Right cardiac atrium (tissue), 5 donors: ENCODE measurements at regions not wholly inside any gene's neighbourhood (a gene's known extent, or its start where the extent isn't known, plus 50 kb on each side); places are given as distances from the start of the nearest gene placed in this dataset.

ENCODE experiments used
- ATAC-seq, 2 donors: fragments of 200-7000 bp; cut with Tn5 transposase; one replicate each; pipeline versions ENCODE4 v1.8.0 to v1.9.1; 2020; ENCODE audit warnings: moderate library complexity in 2 of 2, mild to moderate bottlenecking in 1 of 2
- DNase-seq, 3 donors: peaks; one replicate each; pipeline ENCODE4 v3.0.0-alpha.2; 2020
- H3K27ac ChIP-seq: one replicate; pipeline ENCODE4 v1.5.1; 2013; ENCODE audit warnings: mild to moderate bottlenecking, low read length, control low read depth, moderate library complexity
- H3K27me3 ChIP-seq: one replicate; pipeline ENCODE4 v1.6.1; 2013; ENCODE audit not compliant: control insufficient read depth, insufficient read depth
- H3K4me1 ChIP-seq: one replicate; pipeline ENCODE4 v1.6.1; 2013; ENCODE audit warnings: low read length; ENCODE audit not compliant: control insufficient read depth, insufficient read depth
- H3K4me3 ChIP-seq: one replicate; pipeline ENCODE4 v1.5.1; 2013; ENCODE audit warnings: low read length, control low read depth
- H3K9me3 ChIP-seq: one replicate; pipeline ENCODE4 v1.6.1; 2013; ENCODE audit warnings: low read length; ENCODE audit not compliant: control insufficient read depth
- WGBS: extraction: QIAGEN DNeasy Blood & Tissue Kit; methylation state at CpG from one replicate; pipeline ENCODE4 v1.1.7; 2013; 5-methylcytosine and 5-hydroxymethylcytosine counted together
- intact Hi-C, 4 donors: fragments of 100-400 bp; cut with DNase I; formaldehyde crosslinking; loops; one replicate each; pipeline versions ENCODE4 v1.11.0 to v1.14.0; 2022 to 2023
- donor health status: healthy with polysubstance abuse.
- donor health status: DM: no; HTN: yes; CAD: no.
- donor health status: DM: no; HTN: no; CAD: no.
- donor health status: DM: no; HTN: yes; CAD: no; lungs with severe emphysema.
- donor health status: DM: yes; HTN: yes; CAD: no.

GRCh38 chr20:48094944-48095343 is 309.7 kb upstream of the SULF2 start:
- intact Hi-C loops: no loop called here
- Histone ChIP-seq H3K27ac (no peak overlapping the region), H3K4me3 (no peak overlapping the region), H3K9me3 (no peaks in the 10 kb centered on the region), H3K27me3 (no peaks in the 10 kb centered on the region), H3K4me1 (no peaks in the 10 kb centered on the region)
- DNase-seq: no peak
- WGBS: 90% methylated on average over 7 of the region's 7 CpGs
- ATAC-seq: no peak

DNA sequence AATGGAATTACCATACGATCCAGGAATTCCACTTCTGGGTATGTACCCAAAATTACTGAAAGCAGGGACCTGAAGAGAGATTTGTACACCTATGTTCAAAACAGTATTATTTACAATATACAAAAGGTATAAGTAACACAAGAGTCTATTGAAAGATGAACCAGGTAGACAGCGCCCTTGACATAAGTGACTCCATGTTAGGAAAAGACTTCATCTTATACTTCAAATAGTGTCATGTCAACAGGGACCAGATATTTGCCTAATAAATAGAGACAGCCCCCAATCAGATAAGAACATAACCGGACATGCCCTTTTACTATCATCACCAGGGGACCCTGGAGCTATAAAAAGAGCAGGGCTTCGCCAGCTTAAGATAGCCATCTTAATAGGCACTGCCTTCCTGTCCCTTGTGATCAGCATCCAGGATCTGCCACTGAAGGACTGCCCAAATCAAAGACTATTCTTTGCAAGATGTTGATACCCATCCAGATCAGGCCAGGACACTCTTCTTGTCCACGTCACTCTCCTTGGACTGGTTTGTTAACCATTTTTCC is 309.0 kb upstream of the SULF2 start:
- H3K4me3 ChIP-seq: no peak overlapping the region
- intact Hi-C loops: no loop called here
- H3K27me3 ChIP-seq: no peaks in the 10 kb centered on the region
- DNase-seq: no peak
- no peaks in the 10 kb centered on the region for H3K9me3 ChIP-seq
- no peak for ATAC-seq
- no peak overlapping the region for H3K27ac ChIP-seq
- WGBS: 79% methylated on average over 5 of the region's 5 CpGs
- H3K4me1 ChIP-seq: no peaks in the 10 kb centered on the region

GRCh38 chr20:48092596-48093280 is 307.5 kb upstream of the SULF2 start:
- Histone ChIP-seq H3K27ac (no peak overlapping the region), H3K27me3 (no peaks in the 10 kb centered on the region), H3K4me1 (no peaks in the 10 kb centered on the region), H3K4me3 (no peak overlapping the region), H3K9me3 (no peaks in the 10 kb centered on the region)
- intact Hi-C loops: no loop called here
- WGBS: 67% methylated on average over 12 of the region's 12 CpGs
- ATAC-seq (no peak), DNase-seq (no peak)

- Histone ChIP-seq H3K27me3 (no peaks in the 10 kb centered on the region), H3K4me3 (no peak overlapping the region), H3K27ac (no peak overlapping the region), H3K9me3 (no peaks in the 10 kb centered on the region), H3K4me1 (no peaks in the 10 kb centered on the region)
- ATAC-seq: no peak
- intact Hi-C loops: no loop called here
- 82% methylated on average over 7 of the region's 7 CpGs for WGBS
- DNase-seq: no peak
Observed at GRCh38 chr20:48090784-48091183, 305.5 kb upstream of the SULF2 start.

DNA sequence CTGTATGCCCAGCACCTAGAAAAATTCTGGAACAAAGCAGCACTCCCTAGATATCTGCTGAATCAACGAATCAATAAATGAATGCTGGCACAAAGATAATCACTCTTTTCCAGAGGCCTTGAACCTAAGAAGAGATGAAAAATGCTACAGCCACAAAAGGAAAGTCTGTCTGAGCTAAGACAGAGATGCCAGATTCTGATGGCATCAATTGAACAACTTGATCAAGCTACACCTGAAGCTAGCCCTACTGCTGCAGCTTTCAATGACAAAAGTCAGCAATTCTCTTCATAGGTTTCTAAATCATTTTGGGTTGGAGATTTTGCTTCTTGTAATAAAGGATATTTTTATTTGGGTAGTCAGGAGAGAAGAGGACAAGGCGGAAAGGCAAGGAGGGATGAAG is 305.0 kb upstream of the SULF2 start:
- H3K9me3 ChIP-seq: no peaks in the 10 kb centered on the region
- intact Hi-C loops: no loop called here
- no peak overlapping the region for H3K4me3 ChIP-seq
- 94% methylated on average over 2 of the region's 2 CpGs for WGBS
- ATAC-seq (no peak), DNase-seq (no peak)
- H3K27me3 ChIP-seq: no peaks in the 10 kb centered on the region
- no peak overlapping the region for H3K27ac ChIP-seq
- H3K4me1 ChIP-seq: no peaks in the 10 kb centered on the region

DNA sequence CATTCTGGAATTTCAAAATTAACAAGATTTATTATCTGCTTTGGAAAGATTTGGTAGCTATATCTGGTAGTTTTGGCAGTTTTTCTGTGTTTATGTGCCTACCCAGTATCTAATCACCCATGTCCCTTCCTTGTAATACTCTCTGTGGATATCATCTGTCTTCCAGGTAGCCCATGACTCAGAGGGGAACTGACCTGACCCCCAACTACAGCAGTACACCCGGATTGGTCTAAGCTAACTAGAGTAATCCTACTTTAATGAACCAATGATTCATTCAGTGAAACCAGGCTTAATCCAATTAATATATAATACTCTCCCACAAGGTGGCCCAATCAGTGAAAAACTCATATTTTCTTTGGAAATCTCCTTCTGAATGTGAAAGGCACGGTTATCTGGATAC is 295.3 kb upstream of the SULF2 start:
- H3K27ac ChIP-seq: no peak overlapping the region
- no peaks in the 10 kb centered on the region for H3K4me1 ChIP-seq
- ATAC-seq: no peak
- no peak overlapping the region for H3K4me3 ChIP-seq
- no peak for DNase-seq
- H3K27me3 ChIP-seq: no peaks in the 10 kb centered on the region
- no peaks in the 10 kb centered on the region for H3K9me3 ChIP-seq
- intact Hi-C loops: no loop called here
- WGBS: 74% methylated on average over 2 of the region's 2 CpGs

DNA sequence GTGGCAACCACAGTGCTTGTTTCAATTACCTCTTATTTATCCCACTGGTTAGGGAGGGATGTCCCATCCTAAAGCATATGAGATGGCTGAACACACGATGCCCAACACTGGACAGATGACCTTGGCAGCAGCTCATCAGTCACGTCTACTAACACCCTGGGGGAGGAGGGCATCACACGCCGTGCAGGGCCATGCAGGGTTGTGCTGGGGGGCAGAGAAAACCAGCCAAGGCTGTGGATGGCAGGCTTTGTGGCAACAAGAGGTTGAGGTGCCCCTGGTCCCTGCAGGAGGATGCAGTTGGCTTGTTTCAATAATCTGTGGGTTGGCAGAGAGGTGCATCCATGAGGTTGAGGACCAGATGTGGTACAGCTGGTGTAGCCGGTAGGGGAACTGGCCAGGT is 293.7 kb upstream of the SULF2 start:
- no peaks in the 10 kb centered on the region for H3K27me3 ChIP-seq
- 79% methylated on average over 5 of the region's 5 CpGs for WGBS
- no peak for ATAC-seq
- no peak for DNase-seq
- H3K4me3 ChIP-seq: no peak overlapping the region
- H3K9me3 ChIP-seq: no peaks in the 10 kb centered on the region
- intact Hi-C loops: no loop called here
- no peak overlapping the region for H3K27ac ChIP-seq
- H3K4me1 ChIP-seq: no peaks in the 10 kb centered on the region

DNA sequence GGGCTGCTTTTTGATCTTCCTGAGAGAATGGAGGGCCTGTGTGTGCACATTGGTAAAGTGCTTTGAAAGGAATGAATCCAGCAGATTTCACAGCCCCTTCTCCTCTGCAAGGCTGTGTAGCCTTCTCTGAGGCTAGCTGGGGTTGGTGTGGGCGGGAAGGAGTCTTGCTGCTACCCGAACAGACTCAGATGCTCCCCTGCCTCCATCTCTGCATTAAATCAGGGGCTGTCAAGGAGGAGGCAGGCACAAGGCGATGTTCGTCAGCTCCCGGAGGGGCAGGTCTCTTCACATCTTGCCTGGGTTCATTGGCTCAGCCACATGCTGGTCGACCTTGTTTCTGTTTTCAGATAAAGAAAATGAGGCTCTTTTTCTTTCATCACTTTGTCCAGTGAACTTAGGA is 291.5 kb upstream of the SULF2 start:
- DNase-seq (no peak), ATAC-seq (no peak)
- 60% methylated on average over 6 of the region's 6 CpGs for whole genome bisulfite sequencing
- no peaks in the 10 kb centered on the region for H3K4me1 ChIP-seq
- no peak overlapping the region for H3K4me3 ChIP-seq
- H3K27me3 ChIP-seq: no peaks in the 10 kb centered on the region
- H3K9me3 ChIP-seq: no peaks in the 10 kb centered on the region
- no peak overlapping the region for H3K27ac ChIP-seq
- intact Hi-C loops: no loop called here

- H3K27me3 ChIP-seq: no peaks in the 10 kb centered on the region
- no peak overlapping the region for H3K4me3 ChIP-seq
- WGBS: 83% methylated on average over 11 of the region's 11 CpGs
- intact Hi-C loops: no loop called here
- H3K9me3 ChIP-seq: no peaks in the 10 kb centered on the region
- ATAC-seq (no peak), DNase-seq (no peak)
- no peak overlapping the region for H3K27ac ChIP-seq
- no peaks in the 10 kb centered on the region for H3K4me1 ChIP-seq
Observed at GRCh38 chr20:48076247-48076646, 291.0 kb upstream of the SULF2 start.

- ATAC-seq (no peak), DNase-seq (no peak)
- no peak overlapping the region for H3K4me3 ChIP-seq
- 44% methylated on average over 7 of the region's 7 CpGs for WGBS
- no peak overlapping the region for H3K27ac ChIP-seq
- H3K4me1 ChIP-seq: no peaks in the 10 kb centered on the region
- H3K27me3 ChIP-seq: no peaks in the 10 kb centered on the region
- intact Hi-C loops: no loop called here
- H3K9me3 ChIP-seq: no peaks in the 10 kb centered on the region
Observed at GRCh38 chr20:48075591-48076174, 290.4 kb upstream of the SULF2 start.

DNA sequence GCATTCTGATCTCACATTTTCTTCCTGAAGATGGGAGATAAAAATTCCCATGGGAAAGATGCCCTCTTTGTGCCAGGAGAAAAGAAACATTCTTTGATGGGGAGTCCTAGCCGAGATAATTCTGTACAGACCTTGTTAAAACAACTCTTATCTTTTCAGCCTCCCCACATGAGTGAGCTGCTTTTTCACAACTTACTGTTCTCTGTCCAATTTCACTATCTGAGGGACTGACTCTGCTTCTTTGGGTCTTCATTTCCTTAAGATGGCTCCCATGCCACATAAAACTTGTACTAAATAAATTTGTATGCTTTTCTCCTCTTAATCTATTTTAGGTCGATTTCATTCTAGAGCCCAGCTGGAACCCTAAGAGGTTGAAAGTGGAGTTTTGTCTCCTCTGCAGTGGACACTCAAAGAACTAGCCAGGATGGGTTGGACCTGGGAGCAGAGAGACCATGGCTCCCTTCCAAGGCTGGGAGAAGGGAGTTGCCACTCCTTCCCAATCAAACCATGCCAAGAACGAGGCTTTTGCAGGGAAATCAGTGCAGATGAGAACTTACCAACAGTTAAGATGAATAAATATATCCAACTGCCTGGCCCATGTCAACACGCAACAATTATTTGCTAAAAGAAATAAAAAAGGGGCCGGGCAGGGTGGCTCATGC is 285.8 kb upstream of the SULF2 start:
- DNase-seq: peak in 2 of 3 donors; percentile 24 to 62
- H3K9me3 ChIP-seq: no peaks in the 10 kb centered on the region
- no peak overlapping the region for H3K4me3 ChIP-seq
- peak; percentile 62 to 72 for ATAC-seq
- no peaks in the 10 kb centered on the region for H3K4me1 ChIP-seq
- intact Hi-C loops: no loop called here
- no peaks in the 10 kb centered on the region for H3K27me3 ChIP-seq
- H3K27ac ChIP-seq: no peak overlapping the region
- 49% methylated on average over 5 of the region's 5 CpGs for WGBS
